ENCODE measurements at regions not wholly inside any gene's neighbourhood (a gene's known extent, or its start where the extent isn't known, plus 50 kb on each side); places are given as distances from the start of the nearest gene placed in this dataset.
A peak's percentile ranks its signal among the peaks of the same experiment; 100 is the strongest.

DNA sequence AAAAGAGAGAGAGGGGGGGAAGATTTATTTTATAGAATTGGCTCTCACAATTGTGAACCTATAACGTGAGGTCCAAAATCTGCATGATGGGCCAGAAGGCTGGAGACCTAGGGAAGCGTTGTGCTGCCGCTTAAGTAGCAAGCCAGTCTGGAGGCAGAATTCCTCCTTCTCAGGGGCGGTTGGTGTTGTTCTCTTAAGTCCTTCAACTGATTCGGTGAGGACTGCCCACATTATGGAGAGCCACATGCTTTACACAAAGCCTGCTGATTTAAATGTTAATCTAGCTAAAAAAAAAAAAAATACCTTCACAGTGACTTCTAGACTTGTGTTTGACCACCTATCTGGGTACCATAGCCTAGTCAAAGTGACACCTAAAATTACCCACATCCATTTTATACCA, 64.2 kb upstream of the CKS2 start:
- no peaks in the 10 kb centered on the region; a peak in 1 of 8 replicates for H3K36me3 ChIP-seq (ENCODE audit: control insufficient read depth in 2 of 4, insufficient read depth in 4 of 4, low read length in 3 of 4)
- no peak overlapping the region for H4K8ac ChIP-seq (ENCODE audit: extremely low read depth, insufficient read depth, low read length)
- TF ChIP-seq CBX8 (IDR thresholded peaks at IDR 0.05; ENCODE audit: borderline replicate concordance, low read depth, low read length), result no peak
- TF ChIP-seq, protein P1, sequence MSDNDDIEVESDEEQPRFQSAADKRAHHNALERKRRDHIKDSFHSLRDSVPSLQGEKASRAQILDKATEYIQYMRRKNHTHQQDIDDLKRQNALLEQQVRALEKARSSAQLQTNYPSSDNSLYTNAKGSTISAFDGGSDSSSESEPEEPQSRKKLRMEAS (IDR thresholded peaks at IDR 0.05), result peak; percentile 35; the same call in 1 of the 2 replicates
- no peak for TF ChIP-seq RBBP5 (IDR thresholded peaks at IDR 0.05; ENCODE audit: borderline replicate concordance, low read depth, low read length)
- H3K56ac ChIP-seq (replicated peaks; ENCODE audit: insufficient read length, low read depth, low read length), result no peak overlapping the region
- FAIRE-seq (no peak), DNase-seq (ENCODE audit: low read depth in 1 of 2, low spot score in 2 of 2) (no peak)
- H3K27ac ChIP-seq (ENCODE audit: low read depth, low read length), result no peak overlapping the region
- no peak overlapping the region for H2BK15ac ChIP-seq (ENCODE audit: low read length)
- H3K23me2 ChIP-seq (ENCODE audit: low read depth, low read length), result no peaks in the 10 kb centered on the region
- H3K9me3 ChIP-seq (ENCODE audit: insufficient read depth in 2 of 2, low read depth in 1 of 2, low read length in 1 of 2), result no peaks in the 10 kb centered on the region
- ChIA-PET POLR2A (ENCODE audit: partially characterized antibody) (interaction anchor here (1.0 kb wide), 1 partner anchor 68 kb away, joined by 3 read pairs; no protein-coding TSS in a partner anchor), CTCF (ENCODE audit: partially characterized antibody) (interaction anchor here (0.6 kb wide), 1 partner anchor 302 kb away, joined by 3 read pairs; no protein-coding TSS in a partner anchor)
- H3K14ac ChIP-seq (ENCODE audit: insufficient read length), result no peak overlapping the region
- no peak overlapping the region for H2BK12ac ChIP-seq (ENCODE audit: low read depth, low read length)
- no peak overlapping the region for H3K4me3 ChIP-seq (ENCODE audit: extremely low read depth in 1 of 4, insufficient read depth in 2 of 4, low read depth in 3 of 4, low read length in 4 of 4)
- H3K79me1 ChIP-seq (ENCODE audit: low read depth, low read length), result no peaks in the 10 kb centered on the region
- H4K91ac ChIP-seq (replicated peaks; ENCODE audit: insufficient read length, low read length), result no peak overlapping the region
- H3K4me1 ChIP-seq (replicated peaks in 1 of 4; ENCODE audit: control insufficient read depth in 3 of 4, insufficient read depth in 4 of 4, low read length in 3 of 4), result peaks cover 0 to 6% (median 0%) of the 10 kb centered on the region in 4 experiments; a peak in 4 of 7 replicates
- no peak overlapping the region for H3K23ac ChIP-seq (ENCODE audit: insufficient read length)
- H3K9ac ChIP-seq (replicated peaks in 1 of 4; ENCODE audit: extremely low read depth in 1 of 4, low read depth in 3 of 4, low read length in 3 of 4), result no peak overlapping the region
- 84% methylated on average over 5 of the region's 5 CpGs; no CpG with 5 or more reads in 1 of the 2 experiments for WGBS, 2 experiments (ENCODE audit: extremely low coverage in 1 of 2, insufficient coverage in 1 of 2, insufficient read length in 1 of 2, insufficient replicate concordance in 2 of 2, low coverage in 1 of 2, low lambda C conversion rate in 2 of 2, missing lambda C conversion rate in 1 of 2)
- H3K79me2 ChIP-seq (ENCODE audit: control insufficient read depth in 1 of 2, insufficient read depth in 2 of 2, low read length in 2 of 2), result no peaks in the 10 kb centered on the region
- H2BK5ac ChIP-seq (ENCODE audit: low read depth, low read length), result no peak overlapping the region
- no peaks in the 10 kb centered on the region for H4K20me1 ChIP-seq (replicated peaks in 1 of 2; ENCODE audit: control insufficient read depth in 1 of 2, insufficient read depth in 2 of 2, low read length in 2 of 2)
- H2AK5ac ChIP-seq (ENCODE audit: low read depth, low read length), result no peak overlapping the region
- H3K18ac ChIP-seq (ENCODE audit: extremely low read depth, low read length), result no peak overlapping the region
- H4K5ac ChIP-seq (ENCODE audit: insufficient read length, low read depth, low read length), result no peak overlapping the region
- H2BK20ac ChIP-seq (ENCODE audit: low read length), result no peak overlapping the region
- H2BK120ac ChIP-seq (replicated peaks; ENCODE audit: low read depth, low read length), result no peak overlapping the region
- no peak overlapping the region for H3K4me2 ChIP-seq (ENCODE audit: insufficient read depth in 1 of 2, low read depth in 2 of 2, low read length in 2 of 2)
- no peak overlapping the region for H3K4ac ChIP-seq (replicated peaks; ENCODE audit: insufficient read length, low read depth, low read length)
- no peak overlapping the region for H2AFZ ChIP-seq (ENCODE audit: low read length)
- H3K27me3 ChIP-seq (replicated peaks in 1 of 4; ENCODE audit: control insufficient read depth in 3 of 4, extremely low read depth in 1 of 4, insufficient read depth in 3 of 4, low read length in 3 of 4), result no peaks in the 10 kb centered on the region

Data from H1 (cell line).